ENCODE measurements at regions not wholly inside any gene's neighbourhood (a gene's known extent, or its start where the extent isn't known, plus 50 kb on each side); places are given as distances from the start of the nearest gene placed in this dataset.

GRCh38 chr2:120428748-120429147 is 82.8 kb downstream of the INHBB start:
- TF ChIP-seq, protein P1, sequence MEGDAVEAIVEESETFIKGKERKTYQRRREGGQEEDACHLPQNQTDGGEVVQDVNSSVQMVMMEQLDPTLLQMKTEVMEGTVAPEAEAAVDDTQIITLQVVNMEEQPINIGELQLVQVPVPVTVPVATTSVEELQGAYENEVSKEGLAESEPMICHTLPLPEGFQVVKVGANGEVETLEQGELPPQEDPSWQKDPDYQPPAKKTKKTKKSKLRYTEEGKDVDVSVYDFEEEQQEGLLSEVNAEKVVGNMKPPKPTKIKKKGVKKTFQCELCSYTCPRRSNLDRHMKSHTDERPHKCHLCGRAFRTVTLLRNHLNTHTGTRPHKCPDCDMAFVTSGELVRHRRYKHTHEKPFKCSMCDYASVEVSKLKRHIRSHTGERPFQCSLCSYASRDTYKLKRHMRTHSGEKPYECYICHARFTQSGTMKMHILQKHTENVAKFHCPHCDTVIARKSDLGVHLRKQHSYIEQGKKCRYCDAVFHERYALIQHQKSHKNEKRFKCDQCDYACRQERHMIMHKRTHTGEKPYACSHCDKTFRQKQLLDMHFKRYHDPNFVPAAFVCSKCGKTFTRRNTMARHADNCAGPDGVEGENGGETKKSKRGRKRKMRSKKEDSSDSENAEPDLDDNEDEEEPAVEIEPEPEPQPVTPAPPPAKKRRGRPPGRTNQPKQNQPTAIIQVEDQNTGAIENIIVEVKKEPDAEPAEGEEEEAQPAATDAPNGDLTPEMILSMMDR (IDR thresholded peaks at IDR 0.05; ENCODE audit: low read length): no peak
- no peak for TF ChIP-seq EZH2 (optimal IDR thresholded peaks at IDR 0.05; ENCODE audit: low read depth, low read length)

Data from MM.1S (cell line).